ENCODE measurements at regions not wholly inside any gene's neighbourhood (a gene's known extent, or its start where the extent isn't known, plus 50 kb on each side); places are given as distances from the start of the nearest gene placed in this dataset.

GRCh38 chr4:64870558-64870957 is 461.3 kb upstream of the TECRL start:
- in situ Hi-C loops (cut with MboI; ENCODE audit: low pct_ligation_motif_present in 1 of 4, low pct_unique_long_range_greater_than_20kb in 1 of 4, low sequenced_read_pairs in 3 of 4), result no loop called here
- Histone ChIP-seq H3K4me1 (no peaks in the 10 kb centered on the region), H3K36me3 (no peaks in the 10 kb centered on the region), H3K27me3 (no peaks in the 10 kb centered on the region), H3K9me3 (no peaks in the 10 kb centered on the region), H3K4me3 (no peak overlapping the region), H3K27ac (no peak overlapping the region)
- WGBS, 2 donors (ENCODE audit: low coverage in 1 of 2), result 60 to 62% methylated on average over 4 of the region's 4 CpGs
- no peak for DNase-seq
- TF ChIP-seq POLR2AphosphoS5 (IDR thresholded peaks at IDR 0.05) (no peak), POLR2A (IDR thresholded peaks at IDR 0.05) (no peak), EP300 (IDR thresholded peaks at IDR 0.05; ENCODE audit: low read depth) (no peak)
- TF ChIP-seq, protein P1, sequence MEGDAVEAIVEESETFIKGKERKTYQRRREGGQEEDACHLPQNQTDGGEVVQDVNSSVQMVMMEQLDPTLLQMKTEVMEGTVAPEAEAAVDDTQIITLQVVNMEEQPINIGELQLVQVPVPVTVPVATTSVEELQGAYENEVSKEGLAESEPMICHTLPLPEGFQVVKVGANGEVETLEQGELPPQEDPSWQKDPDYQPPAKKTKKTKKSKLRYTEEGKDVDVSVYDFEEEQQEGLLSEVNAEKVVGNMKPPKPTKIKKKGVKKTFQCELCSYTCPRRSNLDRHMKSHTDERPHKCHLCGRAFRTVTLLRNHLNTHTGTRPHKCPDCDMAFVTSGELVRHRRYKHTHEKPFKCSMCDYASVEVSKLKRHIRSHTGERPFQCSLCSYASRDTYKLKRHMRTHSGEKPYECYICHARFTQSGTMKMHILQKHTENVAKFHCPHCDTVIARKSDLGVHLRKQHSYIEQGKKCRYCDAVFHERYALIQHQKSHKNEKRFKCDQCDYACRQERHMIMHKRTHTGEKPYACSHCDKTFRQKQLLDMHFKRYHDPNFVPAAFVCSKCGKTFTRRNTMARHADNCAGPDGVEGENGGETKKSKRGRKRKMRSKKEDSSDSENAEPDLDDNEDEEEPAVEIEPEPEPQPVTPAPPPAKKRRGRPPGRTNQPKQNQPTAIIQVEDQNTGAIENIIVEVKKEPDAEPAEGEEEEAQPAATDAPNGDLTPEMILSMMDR (IDR thresholded peaks at IDR 0.05), result no peak
- intact Hi-C loops (cut with DNase I; ENCODE audit: low total_unique reads), result no loop called here

GRCh38 chr4:64857815-64858214 is 448.6 kb upstream of the TECRL start:
- Histone ChIP-seq H3K36me3 (no peaks in the 10 kb centered on the region), H3K4me1 (no peaks in the 10 kb centered on the region), H3K4me3 (no peak overlapping the region), H3K9me3 (no peaks in the 10 kb centered on the region), H3K27ac (no peak overlapping the region), H3K27me3 (no peaks in the 10 kb centered on the region)
- WGBS, 2 donors (ENCODE audit: low coverage in 1 of 2), result 58 to 61% methylated on average over 5 of the region's 5 CpGs
- DNase-seq, result no peak
- in situ Hi-C loops (cut with MboI; ENCODE audit: low pct_ligation_motif_present in 1 of 4, low pct_unique_long_range_greater_than_20kb in 1 of 4, low sequenced_read_pairs in 3 of 4), result no loop called here
- intact Hi-C loops (cut with DNase I; ENCODE audit: low total_unique reads), result no loop called here
- TF ChIP-seq, protein P1 (IDR thresholded peaks at IDR 0.05), result no peak
- TF ChIP-seq POLR2A (IDR thresholded peaks at IDR 0.05) (no peak), EP300 (IDR thresholded peaks at IDR 0.05; ENCODE audit: low read depth) (no peak), POLR2AphosphoS5 (IDR thresholded peaks at IDR 0.05) (no peak)

DNA sequence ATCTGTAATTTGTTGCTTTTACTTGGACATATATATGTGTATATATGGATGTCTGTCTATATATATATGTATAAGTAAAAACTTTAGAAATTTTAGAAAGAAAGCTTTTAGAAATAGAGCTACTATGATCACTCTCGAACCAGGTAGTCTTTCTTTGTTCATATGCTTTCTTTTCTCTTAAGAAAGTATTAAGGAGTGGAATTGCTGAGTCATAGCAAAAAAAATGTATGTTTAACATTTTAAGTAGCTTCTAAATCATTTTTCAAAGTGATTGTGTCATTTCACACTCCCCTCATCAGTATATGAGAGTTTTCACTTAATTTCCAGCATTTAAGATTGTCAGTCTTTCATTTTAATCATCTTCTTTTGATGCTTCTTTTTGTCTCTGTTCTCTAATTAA is 447.9 kb upstream of the TECRL start:
- Histone ChIP-seq H3K4me1 (no peaks in the 10 kb centered on the region), H3K27ac (no peak overlapping the region), H3K27me3 (no peaks in the 10 kb centered on the region), H3K4me3 (no peak overlapping the region), H3K9me3 (no peaks in the 10 kb centered on the region), H3K36me3 (no peaks in the 10 kb centered on the region)
- WGBS, 2 donors (ENCODE audit: low coverage in 1 of 2), result 45 to 64% methylated on average over 1 of the region's 1 CpG
- intact Hi-C loops (cut with DNase I; ENCODE audit: low total_unique reads), result no loop called here
- DNase-seq, result no peak
- in situ Hi-C loops (cut with MboI; ENCODE audit: low pct_ligation_motif_present in 1 of 4, low pct_unique_long_range_greater_than_20kb in 1 of 4, low sequenced_read_pairs in 3 of 4), result no loop called here
- TF ChIP-seq POLR2A (IDR thresholded peaks at IDR 0.05) (no peak), POLR2AphosphoS5 (IDR thresholded peaks at IDR 0.05) (no peak)
- TF ChIP-seq, protein P1 (IDR thresholded peaks at IDR 0.05), result no peak

DNA sequence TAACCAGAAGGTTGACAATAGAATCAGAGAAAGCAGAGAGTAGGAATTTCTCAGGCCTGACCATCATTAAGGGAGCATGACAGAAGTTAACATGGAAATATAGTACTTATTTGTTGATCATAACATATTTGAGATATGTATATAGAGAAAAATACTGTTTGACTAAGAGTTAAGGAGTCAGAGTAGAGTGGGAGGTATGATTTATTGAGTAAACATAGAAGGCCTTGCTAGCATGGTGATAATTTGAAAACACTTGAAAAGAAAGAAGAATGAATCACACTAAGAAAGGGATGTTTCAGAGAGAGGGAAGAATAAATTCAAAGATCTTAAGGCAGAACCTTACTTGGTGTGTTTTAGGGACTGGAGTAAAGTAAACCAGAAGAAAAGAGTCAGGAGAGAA is 437.2 kb upstream of the TECRL start:
- in situ Hi-C loops (cut with MboI; ENCODE audit: low pct_ligation_motif_present in 1 of 4, low pct_unique_long_range_greater_than_20kb in 1 of 4, low sequenced_read_pairs in 3 of 4) (no loop called here), intact Hi-C loops (cut with DNase I; ENCODE audit: low total_unique reads) (no loop called here)
- Histone ChIP-seq H3K4me3 (no peak overlapping the region), H3K27me3 (no peaks in the 10 kb centered on the region), H3K4me1 (no peaks in the 10 kb centered on the region), H3K27ac (no peak overlapping the region), H3K36me3 (no peaks in the 10 kb centered on the region), H3K9me3 (no peaks in the 10 kb centered on the region)
- no peak for DNase-seq
- TF ChIP-seq, protein P1 (IDR thresholded peaks at IDR 0.05), result no peak
- TF ChIP-seq POLR2AphosphoS5 (IDR thresholded peaks at IDR 0.05), result no peak
- TF ChIP-seq EP300 (IDR thresholded peaks at IDR 0.05; ENCODE audit: low read depth), result no peak
- no peak for TF ChIP-seq POLR2A (IDR thresholded peaks at IDR 0.05)

Measured in transverse colon (tissue), 4 donors.